ENCODE measurements at regions not wholly inside any gene's neighbourhood (a gene's known extent, or its start where the extent isn't known, plus 50 kb on each side); places are given as distances from the start of the nearest gene placed in this dataset.

DNA sequence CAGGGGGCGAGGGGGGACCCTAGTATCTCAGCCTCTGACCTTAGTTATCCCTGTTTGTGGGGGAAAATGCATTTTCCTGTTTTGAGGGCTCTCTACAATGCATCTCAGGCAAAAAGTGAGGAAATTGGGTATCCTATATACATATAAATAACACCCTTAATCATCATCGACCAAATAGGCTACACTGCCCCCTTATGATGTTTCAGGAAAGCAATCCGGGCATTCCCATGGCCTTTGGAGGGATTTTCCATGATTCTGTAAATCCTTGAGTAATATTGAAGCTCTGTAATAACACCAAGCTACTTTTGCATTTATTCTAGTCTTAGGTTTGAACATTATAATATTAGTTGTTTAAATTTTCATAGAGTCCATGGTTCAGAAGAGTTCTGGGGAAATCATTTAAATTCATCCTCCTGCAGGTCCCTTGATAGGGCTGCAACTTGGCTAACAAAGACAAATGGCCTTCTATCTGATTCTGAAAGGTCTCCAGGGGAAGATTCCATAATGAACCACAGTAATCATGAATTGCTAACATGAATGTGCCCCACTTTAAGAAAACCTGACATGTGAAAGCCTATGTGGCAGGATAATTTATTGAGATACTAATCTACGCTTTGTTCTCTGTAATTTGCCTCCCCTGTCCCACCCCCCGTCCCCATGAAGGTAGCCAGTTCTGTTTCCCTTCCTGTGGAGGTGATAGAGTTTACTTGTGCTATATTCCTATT is 91.5 kb upstream of the SCOC start:
- DNase-seq = no peak

DNA sequence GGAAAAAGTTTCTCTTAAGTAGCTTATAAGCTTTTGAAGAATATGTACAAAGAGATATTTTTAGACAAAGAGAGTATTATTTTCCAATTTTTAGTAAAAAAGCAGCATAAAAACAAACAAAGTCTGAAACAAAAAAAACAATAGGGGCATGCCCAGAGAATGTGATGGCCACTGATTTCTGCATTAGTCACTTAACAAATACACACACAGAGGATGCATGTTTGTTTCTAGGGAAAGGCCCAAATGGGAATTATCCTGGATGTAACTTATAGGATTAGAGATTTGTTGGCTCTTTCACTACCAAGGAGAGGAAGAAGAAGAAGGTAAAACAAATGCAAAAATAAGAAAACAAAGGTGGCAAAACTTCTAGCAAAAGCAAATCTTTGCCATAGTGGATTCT is 95.9 kb upstream of the SCOC start:
- DNase-seq = no peak

DNA sequence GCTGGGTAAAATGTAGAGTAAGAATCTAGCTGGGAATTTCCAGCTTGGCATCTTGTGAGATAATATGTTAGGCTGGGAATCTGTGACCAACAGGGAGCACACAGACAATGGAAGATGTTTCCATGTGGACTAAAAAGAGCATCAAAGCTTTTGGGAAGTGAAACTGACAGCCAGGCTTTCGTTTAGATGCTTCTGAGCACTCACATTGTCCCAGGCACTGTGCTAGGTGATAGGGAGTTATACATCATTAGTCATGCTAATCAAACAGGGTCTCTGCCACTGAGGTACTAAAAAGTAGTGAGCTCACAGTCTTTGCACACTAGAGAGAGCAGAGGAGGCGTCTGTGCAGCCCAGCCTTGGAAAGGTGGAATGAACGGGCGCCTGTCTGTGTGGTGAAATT is 101.9 kb upstream of the SCOC start:
- no peak for DNase-seq

DNA sequence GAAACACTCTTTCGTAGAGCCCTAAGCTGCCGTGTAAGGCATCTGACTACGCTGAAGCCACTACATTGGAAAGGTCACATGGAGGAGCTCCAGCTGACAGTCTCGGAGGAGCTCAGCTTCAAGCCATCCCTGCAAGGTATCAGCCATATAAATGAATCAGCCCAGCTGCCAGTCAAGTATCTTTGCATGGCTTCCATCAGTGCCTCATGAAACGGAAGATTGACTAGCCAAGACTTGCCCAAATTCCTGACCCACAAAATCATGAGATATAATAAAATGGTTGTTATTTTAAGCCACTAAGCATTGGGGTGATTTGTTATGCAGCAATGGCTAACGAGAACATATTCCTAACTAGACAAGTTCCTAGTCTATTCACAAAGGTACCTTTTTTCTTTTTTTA is 104.1 kb upstream of the SCOC start:
- no peak for DNase-seq

DNA sequence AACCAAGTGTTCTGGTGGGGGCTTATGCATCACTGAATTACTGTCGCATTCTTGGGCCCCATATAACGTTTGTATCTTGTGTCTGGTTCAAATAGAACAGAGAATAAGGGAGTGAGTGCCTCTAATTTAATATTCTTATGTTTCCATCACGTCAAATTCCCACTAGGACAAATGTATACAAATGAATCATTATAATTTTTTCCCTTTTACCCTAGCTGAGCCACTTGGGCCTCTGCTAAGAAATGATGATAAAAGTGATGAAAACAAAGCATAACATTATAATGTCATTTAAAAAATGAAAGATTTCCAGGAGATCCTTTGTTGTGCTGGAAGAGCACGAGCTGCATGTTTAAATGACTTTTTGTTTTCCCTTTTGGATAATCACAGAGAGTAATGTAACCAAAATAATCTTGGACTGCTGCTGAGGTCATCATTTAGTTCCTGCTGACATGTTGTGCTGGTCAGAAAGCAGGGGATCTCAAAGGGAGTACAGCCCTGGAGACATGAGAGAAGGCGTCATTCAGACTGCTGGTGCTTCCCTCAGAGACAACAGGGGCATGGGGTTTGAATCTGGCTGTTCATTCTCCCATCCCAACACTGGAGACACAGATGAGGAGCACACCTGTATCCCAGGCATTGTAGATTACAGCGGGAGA is 105.1 kb upstream of the SCOC start:
- no peak for DNase-seq

DNA sequence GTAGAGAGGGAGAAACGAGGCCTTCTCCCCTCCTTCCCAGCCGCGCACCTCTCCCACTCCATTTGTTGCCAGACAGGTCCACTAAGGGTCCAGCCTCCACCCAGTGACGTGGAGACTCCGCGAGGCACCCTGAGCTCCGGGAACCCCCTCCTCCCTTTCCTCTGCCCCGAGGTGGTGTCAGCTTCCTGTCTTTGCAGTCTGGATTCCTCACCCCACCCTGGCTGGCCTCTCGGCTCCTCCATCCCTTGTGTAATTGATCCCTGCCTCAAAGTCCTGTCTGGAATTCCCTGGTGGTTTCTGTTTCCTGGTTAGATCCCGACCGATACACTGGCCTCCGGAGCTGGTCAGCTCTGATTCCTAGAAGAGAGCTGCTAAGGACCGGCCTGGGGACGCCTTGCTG is 105.9 kb upstream of the SCOC start:
- no peak for DNase-seq

DNA sequence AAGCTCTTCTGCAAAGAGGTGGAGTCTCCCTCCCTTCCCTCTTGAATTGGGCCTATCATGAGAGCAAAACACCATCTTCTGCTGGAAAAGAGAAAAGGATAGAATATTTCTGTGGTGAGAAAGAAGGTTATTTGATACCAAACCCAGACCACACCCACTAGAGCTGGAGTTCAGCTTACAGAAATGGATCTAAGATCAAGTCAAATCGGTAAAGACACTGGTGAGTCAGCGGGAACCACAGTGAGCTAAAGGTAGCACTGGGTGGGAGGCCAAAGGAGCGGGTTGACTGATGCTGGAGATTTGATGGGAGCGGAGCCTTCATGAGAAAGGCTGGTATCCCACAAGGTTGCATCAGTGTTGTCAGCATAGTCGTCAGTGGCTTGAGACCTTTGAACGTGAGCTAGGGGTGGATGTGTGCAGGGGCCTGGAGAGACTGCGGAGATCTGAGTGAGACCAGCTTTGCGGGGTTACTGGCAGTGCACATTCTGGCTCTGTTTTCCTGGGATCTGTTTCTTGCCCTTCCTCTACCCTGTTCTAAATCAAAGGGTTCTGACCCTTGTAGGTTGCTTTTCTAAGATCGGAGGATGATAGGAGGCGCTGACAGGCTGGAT is 106.4 kb upstream of the SCOC start:
- no peak for DNase-seq

DNA sequence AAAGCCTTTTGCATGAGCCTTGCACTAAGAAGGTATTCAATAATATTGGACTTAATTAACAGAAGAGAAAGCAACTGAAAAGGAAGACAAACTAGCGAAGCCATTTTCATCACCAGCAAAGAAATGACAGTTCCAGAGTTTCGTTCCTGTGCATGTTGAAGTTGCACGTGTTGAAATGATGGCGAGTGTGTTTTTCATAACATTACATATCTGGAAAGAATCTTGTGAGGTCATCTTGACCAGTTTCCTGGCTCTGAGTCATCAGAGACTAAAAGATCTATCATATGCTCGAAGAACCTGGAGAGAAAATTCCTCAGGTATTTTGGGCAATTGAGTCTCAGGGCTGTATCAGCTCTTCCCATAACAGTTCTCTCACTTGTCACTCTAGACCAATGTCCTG is 106.2 kb upstream of the MAML3 start:
- DNase-seq = no peak

DNA sequence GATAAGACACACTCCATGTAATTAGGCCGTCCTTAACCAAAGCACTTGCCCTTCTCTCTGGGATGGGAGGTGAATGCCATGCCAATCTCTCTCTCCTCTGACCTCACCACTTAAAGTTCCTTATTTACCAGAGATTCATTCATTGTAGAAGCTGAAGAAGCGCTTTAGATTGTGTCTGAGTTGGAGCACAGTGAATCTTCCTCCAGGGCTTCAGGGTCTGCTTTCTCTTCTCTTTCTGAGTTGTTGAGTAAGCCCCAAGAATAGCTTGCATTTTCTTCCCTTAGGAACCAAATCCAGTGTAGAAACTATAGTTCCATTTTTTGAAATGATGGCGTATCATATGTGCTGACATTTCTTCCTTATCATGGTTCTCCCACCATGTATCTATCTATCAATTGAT is 104.5 kb upstream of the MAML3 start:
- no peak for DNase-seq

DNA sequence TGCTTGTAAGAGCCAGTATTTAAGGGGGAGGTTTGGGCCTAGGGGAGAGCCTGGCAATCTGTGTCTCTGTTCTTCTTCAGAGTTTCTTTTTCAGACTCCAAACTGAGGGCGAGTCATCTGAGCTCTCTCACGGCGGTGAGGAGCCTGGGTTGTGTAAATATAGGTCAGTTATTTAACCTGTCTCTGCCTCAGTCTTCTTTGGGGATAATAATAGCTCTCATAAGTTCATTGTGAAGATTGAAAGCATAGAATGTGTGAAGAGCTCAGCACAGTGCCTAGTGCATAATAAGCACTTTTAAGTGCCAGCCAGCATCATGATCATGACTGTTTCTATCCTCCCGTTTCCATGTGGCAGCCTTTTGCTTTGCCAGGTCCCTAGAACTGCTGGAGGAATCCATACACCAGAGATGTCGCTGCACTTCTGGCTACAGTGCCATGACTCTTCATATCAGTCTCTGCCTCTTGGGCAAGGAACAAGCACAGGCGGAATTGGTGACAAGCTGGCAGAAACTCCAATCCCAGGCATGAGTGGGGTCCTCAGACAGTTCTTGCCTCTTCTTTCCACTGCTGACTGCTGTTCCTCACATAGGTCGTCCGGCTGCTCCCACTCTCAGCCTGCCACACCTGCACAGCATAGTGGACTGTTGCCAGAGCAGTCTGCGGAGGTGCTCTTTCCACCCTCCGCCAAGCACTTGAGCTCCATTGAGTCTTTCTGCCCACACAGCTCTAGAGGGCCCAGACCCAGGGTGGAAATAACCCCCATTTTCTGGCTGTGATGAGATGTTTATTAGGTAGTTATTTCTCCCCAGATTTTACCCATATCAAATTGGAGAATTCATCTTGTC is 103.7 kb upstream of the MAML3 start:
- DNase-seq = no peak

DNA sequence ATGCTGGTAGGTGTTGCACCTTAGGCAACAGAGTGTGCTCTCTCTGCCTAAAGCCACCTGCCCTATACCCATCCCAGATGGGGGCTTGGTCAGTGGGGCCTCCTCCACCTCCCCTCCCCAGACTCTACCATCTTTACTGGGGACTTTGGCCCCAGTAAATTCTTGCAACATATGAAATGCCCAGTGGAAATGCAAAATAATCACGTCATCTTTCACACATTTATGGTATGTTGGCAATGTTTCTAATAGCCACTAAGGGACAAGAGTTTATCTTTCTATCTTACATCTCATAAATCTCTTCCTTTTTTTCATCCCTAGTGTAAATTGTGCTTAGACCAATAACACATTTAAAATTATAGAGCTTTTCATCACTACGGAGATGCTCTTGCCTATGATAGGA is 103.0 kb upstream of the MAML3 start:
- DNase-seq = no peak

DNA sequence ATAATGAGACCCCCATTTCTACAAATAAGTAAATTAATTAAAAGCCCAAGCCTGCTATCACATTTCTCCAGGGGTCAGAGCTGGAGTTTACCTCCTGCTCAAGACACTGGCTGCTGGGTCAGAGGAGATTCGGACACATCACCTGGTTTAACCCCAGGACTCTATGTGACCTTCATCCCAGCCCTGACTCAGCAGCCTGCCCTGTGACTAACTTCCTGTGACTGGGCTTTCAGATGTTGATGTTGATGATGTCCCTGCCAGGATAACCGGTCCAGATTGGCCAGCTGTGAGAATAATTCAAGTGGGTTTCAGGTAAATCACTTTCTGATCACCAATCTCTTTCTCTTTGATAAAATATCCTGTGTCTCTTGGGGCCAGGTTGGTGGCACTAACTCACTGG is 102.4 kb upstream of the MAML3 start:
- no peak for DNase-seq

DNA sequence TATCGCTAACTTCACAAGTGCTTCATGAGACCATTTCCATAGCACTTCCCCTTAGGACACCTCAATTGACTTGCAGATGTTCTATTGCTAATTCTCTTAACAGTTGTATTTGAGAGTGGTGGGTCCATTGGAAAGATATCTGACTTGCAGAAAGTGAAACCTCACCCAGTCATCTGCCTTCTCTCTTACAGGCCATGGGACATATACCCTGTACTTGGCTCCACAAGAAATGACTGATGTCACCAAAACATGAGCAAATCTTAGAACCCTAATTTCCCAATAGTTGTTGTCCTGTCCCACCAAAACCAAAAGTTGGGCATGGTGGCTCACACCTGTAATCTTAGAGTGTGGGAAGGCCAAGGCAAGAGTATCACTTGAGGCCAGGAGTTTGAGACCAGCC is 101.9 kb upstream of the MAML3 start:
- no peak for DNase-seq

DNA sequence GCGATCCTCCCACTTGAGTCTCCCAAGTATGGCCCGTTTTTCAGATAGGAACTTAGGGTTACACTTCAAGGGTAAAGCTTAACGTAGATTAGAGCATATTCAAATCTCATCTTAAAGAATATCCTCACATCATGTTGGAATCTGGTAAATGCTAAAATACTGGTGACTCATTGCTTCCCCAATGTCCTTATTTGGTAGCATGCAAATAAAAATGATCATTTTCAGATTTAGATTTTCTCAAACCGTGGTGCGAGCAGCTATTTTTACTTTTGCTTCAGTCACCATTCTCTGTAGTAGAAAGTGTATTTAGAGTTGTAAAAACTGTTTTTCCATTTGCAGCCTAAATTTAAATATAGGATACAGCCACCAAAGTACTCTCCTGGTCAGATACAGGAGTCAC is 101.5 kb upstream of the MAML3 start:
- no peak for DNase-seq

DNA sequence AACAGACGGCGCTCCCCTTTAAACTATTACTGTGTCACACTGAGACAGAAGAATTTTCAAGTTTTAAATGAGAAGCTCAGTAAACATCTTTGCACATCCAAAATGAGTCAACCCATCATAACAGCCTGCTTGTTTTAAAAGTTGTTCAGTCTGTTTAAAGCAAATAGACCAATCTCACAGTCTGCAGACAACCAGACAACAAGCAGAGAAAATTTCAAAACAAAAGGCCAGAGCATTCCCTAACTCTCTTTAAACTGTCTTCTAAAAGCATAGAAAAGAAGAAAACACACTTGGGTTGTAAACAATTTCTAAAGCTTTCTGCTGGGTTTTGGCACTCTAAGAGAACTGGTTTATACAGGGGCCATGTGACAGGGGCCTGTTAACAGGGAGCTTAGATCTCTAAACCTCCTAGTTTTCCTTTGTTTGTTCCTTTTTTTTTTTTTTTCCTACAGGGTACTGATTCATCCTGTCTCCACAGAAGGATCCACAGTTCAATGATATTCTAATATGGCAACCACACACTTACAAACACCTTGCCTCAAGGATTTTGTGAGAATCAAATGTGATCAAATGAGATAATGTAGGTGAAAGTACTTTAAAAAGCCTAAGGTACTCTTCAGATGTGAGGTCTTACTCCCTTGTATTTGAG is 100.8 kb upstream of the MAML3 start:
- DNase-seq = no peak

DNA sequence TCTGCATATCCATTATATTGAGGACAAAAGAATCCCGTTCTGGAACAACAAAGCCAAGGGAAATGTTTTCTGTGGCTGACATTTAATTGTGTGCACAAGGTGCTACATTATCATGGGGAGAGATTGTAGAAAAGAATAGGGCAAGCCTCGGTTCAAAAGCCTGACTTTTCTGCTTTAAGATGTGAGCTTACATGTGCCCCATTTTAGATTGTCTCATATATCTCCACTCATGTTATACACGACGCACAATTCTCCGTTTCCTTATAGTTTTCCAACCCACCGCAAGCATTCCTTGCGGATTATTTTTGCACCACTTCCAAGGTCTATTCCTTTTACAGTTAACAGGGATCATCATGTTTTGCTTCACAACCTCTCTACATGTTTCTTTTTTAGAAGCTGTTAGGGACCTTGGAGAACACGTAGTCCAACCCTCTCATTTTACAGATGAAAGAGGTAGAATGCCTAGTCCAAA is 99.6 kb upstream of the MAML3 start:
- peak in 3 of 56 donors; percentile 52 to 64 (median 60) for DNase-seq

DNA sequence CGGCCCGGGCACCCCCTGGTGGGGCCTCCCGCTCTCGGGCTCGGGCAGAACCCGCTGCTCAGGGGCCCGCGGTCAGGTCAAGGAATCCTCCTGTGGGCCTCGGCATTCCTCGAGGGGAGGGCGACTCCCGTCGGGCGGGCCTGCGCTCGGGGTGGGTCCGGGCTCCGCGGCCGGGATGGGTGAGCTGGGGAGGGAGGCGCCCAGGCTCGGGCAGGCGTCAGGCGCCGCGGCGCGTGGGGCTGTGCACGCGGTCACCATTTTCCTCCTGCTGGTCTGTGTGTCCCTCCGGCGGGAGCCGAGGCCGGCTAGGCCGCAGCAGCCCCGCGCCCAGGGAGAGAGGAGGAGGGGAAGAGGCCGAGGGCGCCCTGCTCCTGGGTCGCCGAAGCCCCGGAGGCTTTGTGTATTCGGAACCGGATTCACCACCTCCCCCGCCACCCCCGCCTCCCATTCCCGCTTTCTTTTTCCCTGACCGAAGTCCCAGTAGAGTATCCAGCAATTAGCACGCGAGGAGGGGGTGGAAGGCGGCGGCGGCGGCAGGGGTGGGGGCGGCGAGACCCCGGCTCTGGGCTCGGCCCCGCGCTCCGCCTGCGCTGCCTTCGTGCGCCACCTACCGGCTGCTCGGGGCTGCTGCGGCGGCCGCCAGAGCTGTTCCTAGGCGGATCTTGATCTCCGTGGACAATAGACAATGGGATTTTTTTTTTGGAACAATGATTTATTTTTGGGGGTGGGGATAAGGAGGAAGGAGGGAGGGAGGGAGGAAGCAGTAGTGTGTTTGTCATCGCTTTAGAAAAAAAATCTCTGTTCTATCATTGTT is 99.0 kb upstream of the MAML3 start:
- DNase-seq = peak; percentile 10 to 87 (median 66)

DNA sequence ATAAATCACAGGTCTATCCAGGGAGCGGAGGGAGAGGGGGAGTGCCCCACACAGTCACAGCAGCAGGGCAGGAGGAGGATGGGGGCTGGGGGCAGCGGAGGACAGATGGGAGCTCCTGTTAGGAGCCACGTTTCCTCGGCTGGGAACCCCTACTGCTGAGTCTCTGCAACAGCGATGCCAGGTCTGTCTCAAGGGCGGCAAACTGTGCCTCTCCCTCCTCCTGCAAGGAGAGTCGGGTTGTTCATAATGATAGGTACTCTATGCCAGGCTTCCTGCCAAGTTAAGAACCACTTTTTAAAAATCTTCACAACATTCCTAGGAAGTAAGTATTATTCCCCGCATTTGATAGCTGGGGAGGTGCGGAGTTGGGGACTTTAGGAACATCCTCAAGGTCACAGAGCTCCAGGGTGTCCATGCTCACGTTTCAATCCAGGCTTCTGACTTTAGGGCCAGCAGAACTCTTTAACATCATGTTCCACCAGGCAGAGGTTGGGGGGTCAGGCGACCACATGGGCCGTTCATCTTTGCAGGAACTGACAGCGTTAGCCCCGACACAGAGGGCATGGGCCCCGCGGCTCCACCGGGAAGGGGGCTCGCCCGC is 98.3 kb upstream of the MAML3 start:
- peak in 9 of 56 donors; percentile 2 to 58 (median 39) for DNase-seq

DNA sequence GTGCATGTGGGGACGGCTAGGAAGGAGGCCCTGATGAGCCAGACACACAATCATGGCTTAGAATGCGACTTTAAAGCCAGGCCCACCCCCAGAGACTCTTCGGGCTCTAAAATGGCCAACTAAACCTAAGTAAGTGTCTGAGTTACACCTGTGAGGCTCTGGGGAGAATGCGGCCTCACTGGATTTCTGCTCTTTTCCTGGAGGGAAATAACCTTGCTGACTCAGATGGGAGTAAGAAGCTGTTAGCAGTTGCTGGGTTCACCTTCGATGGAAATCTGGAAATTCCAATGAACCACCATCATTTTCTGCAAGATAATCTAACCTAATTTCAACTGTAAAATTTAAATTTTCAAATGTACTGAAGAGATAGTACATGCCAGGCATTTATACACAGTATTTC is 97.6 kb upstream of the MAML3 start:
- DNase-seq = no peak

DNA sequence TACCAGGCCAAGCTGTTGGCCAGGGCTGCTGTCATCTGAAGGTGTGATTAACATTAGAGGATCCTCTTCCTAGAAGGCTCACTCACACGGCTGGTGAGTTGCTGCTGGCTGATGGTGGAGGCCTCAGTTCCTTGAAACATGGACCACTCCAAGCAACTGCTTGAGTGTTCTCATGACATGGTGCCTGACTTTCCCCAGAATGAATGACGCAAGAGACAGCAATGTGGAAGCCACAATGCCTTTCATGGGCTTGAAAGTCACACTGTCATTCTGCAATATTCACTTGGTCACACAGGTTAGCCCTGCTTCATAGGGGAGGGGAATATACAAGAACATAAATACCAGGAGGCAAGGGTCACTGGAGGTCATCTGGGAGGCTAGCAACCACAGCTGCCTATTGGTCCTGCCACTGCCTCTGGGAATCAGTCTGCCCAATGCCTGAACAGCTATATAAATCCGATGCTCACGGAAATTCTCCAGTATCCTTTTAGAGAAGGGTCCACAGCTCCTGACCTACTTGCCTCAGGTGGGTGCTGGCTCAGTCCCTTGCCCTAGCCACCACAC is 97.1 kb upstream of the MAML3 start:
- DNase-seq = no peak

All from amygdala (tissue), 56 donors.